HEK293T (cell line): ENCODE measurements at regions not wholly inside any gene's neighbourhood (a gene's known extent, or its start where the extent isn't known, plus 50 kb on each side); places are given as distances from the start of the nearest gene placed in this dataset.

ENCODE experiments used
- CTCF ChIA-PET: fragments of 350-600 bp; formaldehyde crosslinking; extraction: SDS; loops from one replicate; lab custom pipeline; 2021; ENCODE audit warnings: antibody characterized with exemption, inconsistent platforms; lab: Yijun Ruan, JAX
- POLR2A ChIA-PET: fragments of 350-600 bp; formaldehyde crosslinking; extraction: SDS; loops from one replicate; lab custom pipeline; 2020; ENCODE audit warnings: antibody characterized with exemption, inconsistent platforms; lab: Yijun Ruan, JAX
- DNase-seq: peaks from one replicate; pipeline ENCODE4 v3.0.0; 2012; ENCODE audit warnings: mixed read lengths; ENCODE audit errors: extremely low spot score
- ARNT ChIP-seq: fragments of 450-650 bp; IDR thresholded peaks from 2 replicates; pipeline ENCODE4 v1.6.1; 2017; ENCODE audit warnings: mild to moderate bottlenecking
- BHLHE40 ChIP-seq: fragments of 450-650 bp; IDR thresholded peaks from 2 replicates; pipeline ENCODE4 v1.6.1; 2016; ENCODE audit warnings: mild to moderate bottlenecking, moderate library complexity, borderline replicate concordance
- CTBP1 ChIP-seq: fragments of 450-650 bp; IDR thresholded peaks from 2 replicates; pipeline ENCODE4 v1.6.1; 2016; ENCODE audit warnings: borderline replicate concordance
- ELF4 ChIP-seq: fragments of 450-650 bp; IDR thresholded peaks from 2 replicates; pipeline ENCODE4 v1.6.1; 2017; ENCODE audit warnings: antibody characterized with exemption
- FOXA1 ChIP-seq: fragments of 450-650 bp; IDR thresholded peaks from 2 replicates; pipeline ENCODE4 v1.6.1; 2016; ENCODE audit warnings: mild to moderate bottlenecking
- FOXK2 ChIP-seq: fragments of 450-650 bp; IDR thresholded peaks from 2 replicates; pipeline ENCODE4 v1.6.1; 2016; ENCODE audit warnings: mild to moderate bottlenecking
- FOXM1 ChIP-seq: fragments of 450-650 bp; IDR thresholded peaks from 2 replicates; pipeline ENCODE4 v1.6.1; 2017; ENCODE audit warnings: mild to moderate bottlenecking, borderline replicate concordance
- HDGF ChIP-seq: fragments of 450-650 bp; IDR thresholded peaks from 2 replicates; pipeline ENCODE4 v1.6.1; 2017; ENCODE audit warnings: antibody characterized with exemption, borderline replicate concordance
- L3MBTL2 ChIP-seq: fragments of 450-650 bp; conservative IDR thresholded peaks from 2 replicates; pipeline ENCODE4 v1.6.1; 2016; ENCODE audit warnings: mild to moderate bottlenecking
- LEF1 ChIP-seq: fragments of 450-650 bp; IDR thresholded peaks from 2 replicates; pipeline ENCODE4 v1.6.1; 2017; ENCODE audit warnings: mild to moderate bottlenecking, borderline replicate concordance
- NFRKB ChIP-seq: fragments of 450-650 bp; IDR thresholded peaks from 2 replicates; pipeline ENCODE4 v1.6.1; 2016; ENCODE audit warnings: mild to moderate bottlenecking, moderate library complexity
- SP1 ChIP-seq: fragments of 450-650 bp; IDR thresholded peaks from 2 replicates; pipeline ENCODE4 v1.6.1; 2017
- SUZ12 ChIP-seq: fragments of 450-650 bp; IDR thresholded peaks from 2 replicates; pipeline ENCODE4 v1.6.1; 2016; ENCODE audit warnings: mild to moderate bottlenecking
- TARDBP ChIP-seq: fragments of 450-650 bp; IDR thresholded peaks from 2 replicates; pipeline ENCODE4 v1.6.1; 2016
- ZNF384 ChIP-seq: fragments of 450-650 bp; IDR thresholded peaks from 2 replicates; pipeline ENCODE4 v1.6.1; 2016
- TF ChIP-seq, protein P1 (sequence below): fragments of 450-650 bp; IDR thresholded peaks from 2 replicates; pipeline ENCODE4 v1.6.1; 2016

DNA sequence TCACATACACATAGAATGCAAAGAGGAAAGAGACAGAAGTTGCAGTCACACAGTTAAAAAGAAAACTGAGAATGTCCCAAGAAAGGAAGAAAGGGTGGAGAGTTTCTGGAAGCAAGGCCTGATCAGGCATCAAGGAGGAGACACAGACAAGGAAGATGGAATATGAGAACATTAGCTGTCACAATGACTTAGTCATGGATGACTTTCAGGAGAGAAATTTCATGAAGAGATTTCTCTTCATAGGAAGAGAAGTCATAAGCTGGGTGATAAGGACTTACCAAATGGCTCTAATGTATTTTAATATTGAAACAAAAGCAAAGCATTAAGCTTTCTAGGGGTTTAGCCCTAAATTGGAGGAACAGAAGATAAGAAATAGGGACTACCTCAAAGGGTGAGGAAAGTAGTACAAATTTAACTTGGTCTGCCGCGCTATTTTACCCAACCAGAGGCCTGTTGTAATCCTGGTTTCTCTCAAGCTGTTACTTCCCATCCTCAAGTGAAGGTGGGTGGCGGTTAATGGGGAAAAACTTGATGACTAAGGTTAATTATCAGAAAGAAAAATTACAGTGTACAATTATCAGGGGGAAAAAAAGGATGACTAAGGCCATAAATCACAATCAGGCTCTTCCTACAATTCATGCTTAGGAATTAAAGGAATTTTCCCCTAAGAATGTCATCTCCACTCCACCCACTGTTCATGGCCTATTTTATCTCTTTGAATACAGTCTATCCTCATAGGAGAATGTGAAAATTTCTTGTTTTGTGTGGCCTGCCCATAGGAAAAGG is 93.9 kb upstream of the ADGRL2 start:
- TF ChIP-seq NFRKB (no peak), ELF4 (no peak), TARDBP (no peak)
- TF ChIP-seq, protein P1, sequence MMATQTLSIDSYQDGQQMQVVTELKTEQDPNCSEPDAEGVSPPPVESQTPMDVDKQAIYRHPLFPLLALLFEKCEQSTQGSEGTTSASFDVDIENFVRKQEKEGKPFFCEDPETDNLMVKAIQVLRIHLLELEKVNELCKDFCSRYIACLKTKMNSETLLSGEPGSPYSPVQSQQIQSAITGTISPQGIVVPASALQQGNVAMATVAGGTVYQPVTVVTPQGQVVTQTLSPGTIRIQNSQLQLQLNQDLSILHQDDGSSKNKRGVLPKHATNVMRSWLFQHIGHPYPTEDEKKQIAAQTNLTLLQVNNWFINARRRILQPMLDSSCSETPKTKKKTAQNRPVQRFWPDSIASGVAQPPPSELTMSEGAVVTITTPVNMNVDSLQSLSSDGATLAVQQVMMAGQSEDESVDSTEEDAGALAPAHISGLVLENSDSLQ = peak; percentile 8; the same call in 1 of the 2 replicates
- DNase-seq = no peak
- ChIA-PET CTCF (no interaction called here), POLR2A (no interaction called here)

DNA sequence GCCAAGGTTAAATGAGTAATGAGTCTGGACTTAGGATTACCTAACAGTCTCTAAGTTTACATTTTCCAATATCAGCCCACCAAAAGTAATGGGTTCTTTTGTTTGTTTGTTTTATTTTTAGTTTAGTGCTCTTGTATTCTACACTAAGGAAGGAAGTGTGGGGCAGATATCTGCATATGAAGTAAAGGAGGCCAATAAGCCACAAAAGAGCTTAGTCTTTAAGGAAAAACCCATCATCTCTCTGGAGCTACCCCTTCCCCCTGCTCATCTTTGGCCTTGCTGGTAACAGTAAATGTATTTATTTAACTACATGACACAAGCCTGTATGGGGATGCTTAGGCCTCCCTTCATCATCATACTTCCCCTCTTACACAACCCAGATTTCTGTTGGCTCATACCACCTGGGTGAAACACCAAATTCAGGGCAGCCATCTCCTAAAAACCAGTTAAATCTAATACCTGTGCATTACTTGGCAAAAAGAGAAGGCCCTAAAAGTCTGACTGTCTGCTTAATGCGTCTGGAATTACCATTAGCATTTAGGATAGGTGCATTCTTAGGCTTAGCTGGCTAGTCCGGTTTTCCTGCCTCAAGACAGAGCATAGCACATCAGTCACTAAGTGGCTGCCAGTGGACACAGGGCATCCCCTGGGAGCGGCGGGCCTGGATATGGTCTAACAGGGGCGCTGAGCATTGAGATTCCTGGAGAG is 96.8 kb upstream of the ADGRL2 start:
- TF ChIP-seq TARDBP (no peak), FOXM1 (no peak), CTBP1 (no peak), LEF1 (no peak)
- ChIA-PET POLR2A (no interaction called here), CTCF (interaction anchor here (0.7 kb wide), 1 partner anchor 366 kb away, joined by 3 read pairs; no protein-coding TSS in a partner anchor)
- no peak for DNase-seq

DNA sequence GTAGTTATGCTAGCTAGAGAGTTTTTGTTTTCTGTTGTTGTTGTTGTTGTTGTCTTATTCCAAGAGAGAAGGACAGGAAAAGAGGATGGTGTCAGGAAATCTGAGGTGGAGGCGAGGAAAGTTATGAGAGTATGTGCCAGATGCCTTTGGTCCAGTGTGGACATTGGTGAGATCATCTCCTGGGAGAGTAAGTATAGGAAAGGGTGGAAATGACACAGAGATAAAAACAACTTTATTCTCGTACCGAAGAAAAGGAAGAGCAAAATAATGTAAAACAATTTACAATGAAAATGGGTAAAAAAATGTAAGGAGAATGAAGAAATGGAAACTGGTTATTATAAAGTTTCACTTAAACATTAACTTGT is 97.4 kb upstream of the ADGRL2 start:
- no peak for TF ChIP-seq LEF1
- no peak for TF ChIP-seq HDGF
- no peak for TF ChIP-seq FOXK2
- TF ChIP-seq ZNF384 = no peak
- TF ChIP-seq SP1 = no peak
- TF ChIP-seq SUZ12 = no peak
- TF ChIP-seq ARNT = no peak
- no peak for TF ChIP-seq BHLHE40
- no peak for TF ChIP-seq TARDBP
- no peak for TF ChIP-seq FOXA1
- TF ChIP-seq ELF4 = no peak
- TF ChIP-seq, protein P1 = no peak
- no peak for TF ChIP-seq L3MBTL2
- no peak for TF ChIP-seq CTBP1
- no peak for TF ChIP-seq NFRKB
- TF ChIP-seq FOXM1 = no peak
- ChIA-PET POLR2A (no interaction called here), CTCF (no interaction called here)
- no peak for DNase-seq

DNA sequence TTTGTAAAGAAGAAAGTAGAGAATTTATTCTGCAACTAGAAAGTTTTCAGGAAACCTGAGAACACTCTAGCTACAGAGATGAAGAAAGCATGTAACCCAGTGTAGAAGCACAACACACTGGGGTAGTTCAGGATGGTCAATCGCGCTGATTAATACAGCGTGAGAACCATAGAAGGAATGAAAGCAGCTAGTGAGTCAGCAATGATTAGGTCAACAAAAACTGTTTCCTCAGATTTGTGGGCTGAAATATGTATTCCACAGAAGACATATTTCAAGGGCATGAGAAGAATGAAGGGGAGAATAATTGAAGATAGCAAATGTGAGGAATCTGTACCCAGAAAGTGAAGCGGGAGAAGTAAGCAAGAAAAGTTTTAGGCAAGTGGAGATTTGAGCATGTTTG is 97.8 kb upstream of the ADGRL2 start:
- no peak for DNase-seq
- TF ChIP-seq, protein P1 = no peak
- TF ChIP-seq FOXA1 (no peak), FOXK2 (no peak)
- ChIA-PET POLR2A (no interaction called here), CTCF (no interaction called here)

DNA sequence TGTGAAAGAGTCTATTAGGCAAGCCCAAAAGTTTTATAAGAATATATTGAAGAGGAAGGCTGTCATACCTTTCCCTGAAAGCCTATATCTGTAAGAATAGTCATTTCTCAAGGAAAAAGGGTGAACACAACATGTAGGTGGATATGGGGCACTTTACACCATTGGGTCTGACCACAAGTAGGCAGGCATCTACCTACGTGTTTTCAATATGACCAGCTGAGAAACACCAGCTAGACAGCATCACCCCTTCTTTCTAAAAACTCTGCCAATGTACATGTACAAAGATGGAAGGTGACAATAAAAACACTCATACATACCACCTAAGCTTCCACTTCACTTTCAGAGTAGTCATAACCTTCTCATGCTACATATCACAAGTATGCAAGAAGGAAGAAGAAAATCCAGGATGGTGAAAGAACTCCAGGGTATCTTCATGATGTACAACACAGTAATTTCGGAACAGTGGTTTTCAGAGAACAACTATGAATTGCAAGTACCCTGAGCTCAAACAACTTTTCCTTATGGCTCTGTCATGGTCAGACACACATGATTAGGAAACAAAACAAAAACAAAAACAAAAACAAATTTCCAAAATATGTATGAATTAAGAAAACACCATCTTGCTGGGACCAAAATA is 98.5 kb upstream of the ADGRL2 start:
- POLR2A ChIA-PET = no interaction called here
- CTCF ChIA-PET = no interaction called here

More for the DNA sequence above, 98.5 kb upstream of the ADGRL2 start:
- no peak for DNase-seq
- TF ChIP-seq SP1 (no peak), FOXK2 (no peak), HDGF (no peak), LEF1 (no peak), FOXA1 (no peak), CTBP1 (no peak), TARDBP (no peak), BHLHE40 (no peak), L3MBTL2 (no peak)
- TF ChIP-seq, protein P1 = no peak
